AG04449 (cell line): ENCODE measurements at regions not wholly inside any gene's neighbourhood (a gene's known extent, or its start where the extent isn't known, plus 50 kb on each side); places are given as distances from the start of the nearest gene placed in this dataset.
A peak's percentile ranks its signal among the peaks of the same experiment; 100 is the strongest.
"Not testable (repeated sequence)": the region's sequence is repeated elsewhere in the genome, so short reads cannot be mapped to it uniquely, and the experiment has no call there.

Experiments used
- CTCF ChIA-PET: fragments of 350-600 bp; formaldehyde crosslinking; extraction: SDS; loops from one replicate; lab custom pipeline; 2021; ENCODE audit warnings: antibody characterized with exemption; lab: Yijun Ruan, JAX
- POLR2A ChIA-PET: fragments of 400-600, 350-600 bp; formaldehyde crosslinking; extraction: SDS; loops from one replicate; lab custom pipeline; 2020; ENCODE audit warnings: antibody characterized with exemption, inconsistent platforms; lab: Yijun Ruan, JAX
- DNase-seq: peaks from one replicate; pipeline ENCODE4 v3.0.0-alpha.2; 2010; ENCODE audit warnings: low read depth, low spot score
- H3K4me3 ChIP-seq: 2 replicates; pipeline ENCODE4 v1.5.1; 2011; ENCODE audit warnings: low read depth, mild to moderate bottlenecking, control low read depth, low read length
- CTCF ChIP-seq: IDR thresholded peaks from one replicate; pipeline ENCODE4 v1.5.1; 2011; ENCODE audit warnings: mild to moderate bottlenecking, moderate library complexity, low read length, control low read depth, inconsistent platforms; ENCODE audit not compliant: insufficient read depth; ENCODE audit errors: missing control alignments

- POLR2A ChIA-PET: interaction anchor here (0.9 to 1.4 kb wide), 3 partner anchors 21 to 35 kb away, joined by 3 to 4 read pairs (median 3); no protein-coding TSS in a partner anchor
- DNase-seq: peak; percentile 56
- CTCF ChIA-PET: interaction anchor here (1.1 to 1.2 kb wide), 2 partner anchors 21 to 89 kb away, joined by 3 read pairs; no protein-coding TSS in a partner anchor
- no peak overlapping the region for H3K4me3 ChIP-seq
- no peak for TF ChIP-seq CTCF
Measured at GRCh38 chr10:30151581-30152389, 92.4 kb upstream of the JCAD start.

DNA sequence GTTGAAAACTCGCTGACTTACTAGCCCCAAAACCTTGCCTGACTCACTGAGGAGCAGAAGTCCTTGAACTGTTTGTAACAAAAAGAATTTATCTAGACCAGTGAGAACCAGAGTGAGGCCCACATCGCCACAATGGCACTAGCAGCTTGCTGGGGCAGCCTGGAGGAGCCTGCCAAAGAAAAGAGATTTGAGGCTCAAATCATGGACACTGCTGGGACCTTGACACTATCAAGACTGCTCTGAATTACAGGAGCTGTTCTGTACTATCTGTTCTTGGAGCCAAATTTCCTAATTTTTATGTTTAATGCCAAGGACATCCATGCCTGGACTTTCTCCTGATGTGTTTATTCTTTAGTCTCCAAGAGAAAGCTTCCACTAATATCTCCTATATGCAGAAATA, 82.0 kb upstream of the JCAD start:
- ChIA-PET POLR2A (no interaction called here), CTCF (no interaction called here)
- no peak for DNase-seq
- TF ChIP-seq CTCF: no peak
- H3K4me3 ChIP-seq: no peak overlapping the region

- ChIA-PET POLR2A (no interaction called here), CTCF (no interaction called here)
- TF ChIP-seq CTCF: no peak
- no peak for DNase-seq
- H3K4me3 ChIP-seq: no peak overlapping the region
Measured at GRCh38 chr10:30134171-30134945, 75.0 kb upstream of the JCAD start.

DNA sequence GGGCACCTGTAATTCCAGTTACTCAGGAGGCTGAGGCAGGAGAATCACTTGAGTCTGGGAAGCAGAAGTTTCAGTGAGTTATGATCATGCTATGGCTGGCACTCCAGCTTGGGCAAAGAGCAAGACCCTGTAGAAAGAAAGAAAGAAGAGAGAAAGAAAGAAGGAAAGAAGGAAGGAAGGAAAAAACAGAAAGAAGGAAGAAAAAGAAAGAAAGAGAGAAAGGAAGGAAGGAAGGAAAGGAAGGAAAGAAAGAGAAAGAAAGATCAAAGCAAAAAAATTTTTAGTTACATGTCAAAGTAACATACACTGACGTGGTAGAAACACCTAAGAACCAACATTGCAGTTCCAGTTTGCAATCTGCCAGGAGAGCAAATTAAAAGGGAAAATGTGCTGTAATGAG, 73.8 kb upstream of the JCAD start:
- DNase-seq: no peak
- ChIA-PET CTCF (no interaction called here), POLR2A (no interaction called here)
- TF ChIP-seq CTCF: no peak
- no peak overlapping the region for H3K4me3 ChIP-seq

DNA sequence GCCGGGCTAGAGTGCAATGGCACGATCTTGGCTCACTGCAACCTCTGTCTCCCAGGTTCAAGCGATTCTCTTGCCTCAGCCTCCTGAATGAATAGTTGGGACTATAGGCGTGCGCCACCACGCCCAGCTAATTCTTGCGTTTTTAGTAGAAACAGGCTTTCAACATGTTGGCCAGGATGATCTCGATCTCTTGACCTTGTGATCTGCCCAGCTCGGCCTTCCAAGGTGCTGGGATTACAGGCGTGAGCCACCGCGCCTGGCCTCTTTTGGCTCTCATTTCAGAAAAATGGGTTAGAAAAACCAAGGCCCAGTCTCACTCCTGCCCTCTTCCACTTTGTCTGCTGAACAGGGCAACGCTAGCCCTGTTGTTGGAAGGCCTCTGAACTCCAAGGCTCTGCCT, 72.0 kb upstream of the JCAD start:
- CTCF ChIA-PET: interaction anchor here (2.0 kb wide), 1 partner anchor 15 kb away, joined by 8 read pairs; no protein-coding TSS in a partner anchor
- DNase-seq, H3K4me3 ChIP-seq, POLR2A ChIA-PET: not testable (repeated sequence)

DNA sequence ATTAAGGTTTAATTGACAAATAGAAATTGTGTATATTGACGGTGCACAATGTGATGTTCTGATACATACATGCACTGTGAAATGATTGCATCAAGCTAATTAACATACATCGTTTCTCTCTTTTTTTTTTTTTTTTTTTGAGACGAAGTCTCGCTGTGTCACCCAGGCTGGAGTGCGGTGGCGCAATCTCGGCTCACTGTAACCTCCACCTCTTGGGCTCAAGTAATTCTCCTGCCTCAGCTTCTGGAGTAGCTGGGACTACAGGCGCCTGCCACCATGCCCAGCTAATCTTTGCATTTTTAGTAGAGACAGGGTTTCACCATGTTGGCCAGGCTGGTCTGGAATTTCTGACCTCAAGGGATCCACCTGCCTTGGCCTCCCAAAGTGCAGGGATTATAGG, 69.9 kb upstream of the JCAD start:
- CTCF ChIA-PET: interaction anchor here (2.0 kb wide), 1 partner anchor 13 kb away, joined by 8 read pairs; no protein-coding TSS in a partner anchor
- POLR2A ChIA-PET, H3K4me3 ChIP-seq, DNase-seq: not testable (repeated sequence)

DNA sequence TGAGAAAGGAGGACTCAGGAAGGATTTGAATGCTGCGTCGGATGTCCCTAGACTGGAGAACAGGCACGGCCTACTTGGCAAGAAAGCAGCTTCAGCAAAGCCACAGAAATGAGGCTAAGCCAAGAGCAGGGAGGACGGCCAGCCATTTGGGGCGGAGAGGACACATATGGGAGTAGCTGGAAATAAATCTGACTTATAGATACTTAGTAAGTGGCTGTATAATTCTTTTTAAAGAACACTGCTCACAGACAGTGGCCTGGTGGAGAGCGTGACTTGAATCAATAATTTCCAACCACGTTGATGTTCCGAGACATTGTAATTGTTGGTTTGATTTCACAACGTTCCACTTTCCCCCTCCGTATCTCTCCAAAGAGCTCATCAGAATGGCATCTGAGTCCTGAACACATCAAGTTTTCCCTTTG, 67.7 kb upstream of the JCAD start:
- no peak overlapping the region for H3K4me3 ChIP-seq
- no peak for DNase-seq
- ChIA-PET CTCF (no interaction called here), POLR2A (interaction anchor here (1.2 kb wide), 2 partner anchors 55 to 71 kb away, joined by 3 read pairs; no protein-coding TSS in a partner anchor)
- TF ChIP-seq CTCF: no peak
